GM12878 (cell line): ENCODE measurements at regions not wholly inside any gene's neighbourhood (a gene's known extent, or its start where the extent isn't known, plus 50 kb on each side); places are given as distances from the start of the nearest gene placed in this dataset.

Source experiments
- ATAC-seq: fragments of 200-7000 bp; cut with Tn5 transposase; 3 replicates; pipeline ENCODE4 v1.9.1; 2020; ENCODE audit warnings: mild to moderate bottlenecking, moderate library complexity
- BruUV-seq: library from RNA; stranded (reverse); fragments of 400-500 nt; replicated peaks from 2 replicates; lab custom pipeline; 2021; lab: Mats Ljungman, UMichigan
- CTCF ChIA-PET: fragments of 300-600 bp; sonication (Branson Sonifier 250); formaldehyde crosslinking; extraction: SDS; loops from one replicate; lab custom pipeline; 2021; ENCODE audit warnings: inconsistent platforms; lab: Yijun Ruan, JAX
- POLR2A ChIA-PET: fragments of 350-600 bp; formaldehyde crosslinking; extraction: SDS; loops from one replicate; lab custom pipeline; 2021; ENCODE audit warnings: inconsistent platforms; lab: Charles Lee
- RAD21 ChIA-PET: fragments of 300-600 bp; sonication (Branson Sonifier 250); formaldehyde crosslinking; loops from one replicate; lab custom pipeline; 2023; ENCODE audit warnings: antibody characterized with exemption; ENCODE audit not compliant: unreplicated experiment; lab: Charles Lee
- SMC1A ChIA-PET: fragments of 300-600 bp; sonication (Branson Sonifier 250); formaldehyde crosslinking; loops from one replicate; lab custom pipeline; 2023; ENCODE audit not compliant: unreplicated experiment, uncharacterized antibody; lab: Charles Lee
- DNase-seq: peaks from one replicate; pipeline ENCODE4 v3.0.0-alpha.2; 2011; ENCODE audit warnings: low read depth, low spot score
- FAIRE-seq: peaks from 3 replicates; lab custom pipeline; 2011; peaks lifted over from hg19 to GRCh38; lab: Jason Lieb, UNC
- H2AFZ ChIP-seq: 2 replicates; pipeline ENCODE4 v1.6.0; 2011; ENCODE audit warnings: low read depth, low read length, control low read depth; ENCODE audit not compliant: control insufficient read depth
- H3K27ac ChIP-seq: 2 replicates; pipeline ENCODE4 v1.5.1; 2011; ENCODE audit warnings: control low read depth; ENCODE audit not compliant: control insufficient read depth, insufficient read depth
- H3K27me3 ChIP-seq, 2 experiments: replicated peaks in 1 of 2; 2 replicates each; pipeline versions ENCODE4 v1.6.0 to v1.6.1; 2011; ENCODE audit warnings: low read length in 1 of 2; ENCODE audit not compliant: control insufficient read depth in 2 of 2, insufficient read depth in 2 of 2
- H3K36me3 ChIP-seq, 2 experiments: 2 replicates each; pipeline ENCODE4 v1.5.1; 2011; ENCODE audit warnings: low read length in 1 of 2; ENCODE audit not compliant: control insufficient read depth in 2 of 2, insufficient read depth in 2 of 2
- H3K4me1 ChIP-seq: 2 replicates; pipeline ENCODE4 v1.6.1; 2011; ENCODE audit warnings: mild to moderate bottlenecking, low read length, moderate library complexity, mixed read lengths; ENCODE audit not compliant: control insufficient read depth, insufficient read depth
- H3K4me2 ChIP-seq: 2 replicates; pipeline ENCODE4 v1.6.0; 2011; ENCODE audit warnings: control low read depth; ENCODE audit not compliant: control insufficient read depth, insufficient read depth
- H3K4me3 ChIP-seq: fragments of 200-600 bp; sonication (generic); 2 replicates; pipeline ENCODE4 v1.5.1; 2016
- H3K79me2 ChIP-seq: 2 replicates; pipeline ENCODE4 v1.6.0; 2011; ENCODE audit warnings: low read length; ENCODE audit not compliant: control insufficient read depth, insufficient read depth
- H3K9ac ChIP-seq: 2 replicates; pipeline ENCODE4 v1.8.0; 2011; ENCODE audit warnings: low read length, control low read depth, mixed read lengths; ENCODE audit not compliant: control insufficient read depth, insufficient read depth
- H3K9me3 ChIP-seq: replicated peaks from 3 replicates; pipeline ENCODE4 v1.5.1; 2011; ENCODE audit warnings: mild to moderate bottlenecking, low read length; ENCODE audit not compliant: control insufficient read depth, insufficient read depth
- H4K20me1 ChIP-seq: 2 replicates; pipeline ENCODE4 v1.6.0; 2011; ENCODE audit not compliant: control insufficient read depth, insufficient read depth
- ATF3 ChIP-seq: IDR thresholded peaks from 2 replicates; pipeline ENCODE4 v1.6.1; 2011; ENCODE audit warnings: low read depth, mild to moderate bottlenecking, low read length, moderate library complexity, borderline replicate concordance; ENCODE audit errors: extremely low read depth
- JUNB ChIP-seq: IDR thresholded peaks from 2 replicates; pipeline ENCODE4 v1.6.1; 2016; ENCODE audit warnings: antibody characterized with exemption, mild to moderate bottlenecking
- KDM1A ChIP-seq: fragments of 200-600 bp; sonication (generic); IDR thresholded peaks from 2 replicates; pipeline ENCODE4 v1.6.1; 2016; ENCODE audit warnings: borderline replicate concordance
- PML ChIP-seq: IDR thresholded peaks from 2 replicates; pipeline ENCODE4 v1.6.1; 2012; ENCODE audit warnings: low read length, inconsistent platforms
- SP1 ChIP-seq: IDR thresholded peaks from one replicate; pipeline ENCODE4 v1.6.1; 2011; ENCODE audit warnings: low read depth, low read length
- SPI1 ChIP-seq: IDR thresholded peaks from 2 replicates; pipeline ENCODE4 v1.6.1; 2011; ENCODE audit warnings: low read depth, mild to moderate bottlenecking, low read length, moderate library complexity, borderline replicate concordance; ENCODE audit not compliant: insufficient read depth
- SUPT20H ChIP-seq: IDR thresholded peaks from 2 replicates; pipeline ENCODE4 v1.6.1; 2011; ENCODE audit warnings: low read depth, mild to moderate bottlenecking, low read length, moderate library complexity, borderline replicate concordance; ENCODE audit not compliant: control insufficient read depth
- WGBS: methylation state at CpG from one replicate; pipeline ENCODE4 v1.1.6; 2016; ENCODE audit warnings: low lambda C conversion rate; ENCODE audit not compliant: insufficient replicate concordance, insufficient coverage; ENCODE audit errors: missing lambda C conversion rate; 5-methylcytosine and 5-hydroxymethylcytosine counted together
- in situ Hi-C: fragments of 300-500 bp; cut with MboI; formaldehyde crosslinking; loops from 9 replicates; pipeline ENCODE4 v1.14.3; 2018; ENCODE audit warnings: mixed read lengths
- intact Hi-C: fragments of 100-400 bp; cut with micrococcal nuclease; formaldehyde crosslinking; loops from one replicate; pipeline ENCODE4 v1.14.2; 2022; ENCODE audit not compliant: unreplicated experiment
- TF ChIP-seq, protein P1 (sequence below): fragments of 450-650 bp; IDR thresholded peaks from 2 replicates; pipeline ENCODE4 v1.6.1; 2016; ENCODE audit warnings: mild to moderate bottlenecking
- TF ChIP-seq, protein P2 (sequence below): fragments of 450-650 bp; IDR thresholded peaks from 2 replicates; pipeline ENCODE4 v1.6.1; 2014; ENCODE audit warnings: mild to moderate bottlenecking

DNA sequence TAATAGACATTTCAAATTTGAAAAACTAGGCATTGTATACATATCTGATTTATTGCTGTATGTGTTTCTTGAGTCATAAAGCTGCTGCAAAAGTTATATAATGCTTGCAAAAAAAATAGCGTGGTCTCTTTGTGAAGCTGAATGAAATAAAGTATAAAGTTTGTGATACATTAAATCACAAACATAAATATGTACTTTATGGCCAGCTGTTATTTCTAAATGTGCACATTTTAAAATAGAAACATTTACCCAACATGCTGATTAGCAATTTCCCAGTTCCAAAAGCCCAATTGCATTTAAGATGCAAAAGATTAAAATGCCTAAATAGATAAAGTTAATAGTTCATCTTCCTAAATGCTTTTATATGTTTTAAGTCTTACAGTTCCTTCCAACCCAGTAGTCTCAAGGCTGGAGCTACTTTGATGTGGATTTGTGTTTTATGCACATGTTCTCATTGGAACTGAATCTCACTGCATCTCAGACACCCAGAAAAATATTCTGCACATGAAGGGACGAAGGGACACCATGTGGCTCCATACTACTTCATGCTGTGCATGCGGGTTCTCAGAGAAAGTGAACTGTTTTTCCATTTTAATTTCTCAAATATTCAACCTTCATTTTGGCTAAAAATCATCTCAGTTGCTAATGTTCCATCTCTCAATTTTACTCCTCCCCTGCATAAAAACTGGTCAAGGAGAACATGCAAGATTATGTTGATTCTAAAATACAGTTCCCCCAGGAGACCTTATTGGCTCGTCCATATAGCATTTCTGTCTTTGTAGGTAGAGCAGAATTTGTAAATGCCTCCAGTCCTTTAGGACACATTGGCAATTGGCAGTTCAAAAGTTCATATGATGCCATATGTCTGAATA lies 304.6 kb downstream of the MTX2 start:
- Histone ChIP-seq H3K27me3 (no peaks in the 10 kb centered on the region; a peak in 1 of 4 replicates), H3K9me3 (no peaks in the 10 kb centered on the region), H3K4me3 (no peak overlapping the region), H3K4me2 (no peak overlapping the region), H3K9ac (no peak overlapping the region), H2AFZ (no peak overlapping the region), H3K36me3 (no peaks in the 10 kb centered on the region), H3K79me2 (no peaks in the 10 kb centered on the region), H3K4me1 (no peaks in the 10 kb centered on the region), H4K20me1 (no peaks in the 10 kb centered on the region), H3K27ac (no peak overlapping the region)
- ChIA-PET CTCF (interaction anchor here (0.9 to 2.5 kb wide), 7 partner anchors 10 to 433 kb away, joined by 3 to 7 read pairs (median 5); no protein-coding TSS in a partner anchor), SMC1A (interaction anchor here (0.8 to 1.9 kb wide), 3 partner anchors 13 to 78 kb away, joined by 3 to 5 read pairs (median 3); no protein-coding TSS in a partner anchor), POLR2A (interaction anchor here (0.5 kb wide), 1 partner anchor 60 kb away, joined by 7 read pairs; no protein-coding TSS in a partner anchor), RAD21 (interaction anchor here (1.0 kb wide), 1 partner anchor 19 kb away, joined by 3 read pairs; no protein-coding TSS in a partner anchor)
- FAIRE-seq, result no peak
- BruUV-seq, result no TSS peak
- no peak for TF ChIP-seq SP1
- 19% methylated on average over 4 of the region's 4 CpGs for WGBS
- intact Hi-C loops (no loop called here), in situ Hi-C loops (no loop called here)
- no peak for ATAC-seq
- no peak for DNase-seq

GRCh38 chr2:176574484-176575236 lies 305.4 kb downstream of the MTX2 start:
- Histone ChIP-seq H3K9ac (no peak overlapping the region), H4K20me1 (no peaks in the 10 kb centered on the region), H3K4me2 (no peak overlapping the region), H3K4me3 (no peak overlapping the region), H3K79me2 (no peaks in the 10 kb centered on the region), H3K4me1 (no peaks in the 10 kb centered on the region), H3K9me3 (no peaks in the 10 kb centered on the region), H3K27ac (no peak overlapping the region), H3K27me3 (no peaks in the 10 kb centered on the region; a peak in 1 of 4 replicates), H2AFZ (no peak overlapping the region), H3K36me3 (no peaks in the 10 kb centered on the region)
- FAIRE-seq, result no peak
- no peak for DNase-seq
- 30% methylated on average over 9 of the region's 9 CpGs for WGBS
- CTCF ChIA-PET, result interaction anchor here (1.2 to 2.5 kb wide), 4 partner anchors 11 to 434 kb away, joined by 3 to 6 read pairs (median 6); no protein-coding TSS in a partner anchor
- SMC1A ChIA-PET, result interaction anchor here (1.0 kb wide), 1 partner anchor 568 kb away, joined by 3 read pairs; no protein-coding TSS in a partner anchor
- intact Hi-C loops, result no loop called here
- RAD21 ChIA-PET, result no interaction called here
- ATAC-seq, result no peak
- POLR2A ChIA-PET, result no interaction called here
- in situ Hi-C loops, result no loop called here
- BruUV-seq, result no TSS peak
- TF ChIP-seq SPI1, result no peak
- no peak for TF ChIP-seq ATF3
- TF ChIP-seq, protein P1, sequence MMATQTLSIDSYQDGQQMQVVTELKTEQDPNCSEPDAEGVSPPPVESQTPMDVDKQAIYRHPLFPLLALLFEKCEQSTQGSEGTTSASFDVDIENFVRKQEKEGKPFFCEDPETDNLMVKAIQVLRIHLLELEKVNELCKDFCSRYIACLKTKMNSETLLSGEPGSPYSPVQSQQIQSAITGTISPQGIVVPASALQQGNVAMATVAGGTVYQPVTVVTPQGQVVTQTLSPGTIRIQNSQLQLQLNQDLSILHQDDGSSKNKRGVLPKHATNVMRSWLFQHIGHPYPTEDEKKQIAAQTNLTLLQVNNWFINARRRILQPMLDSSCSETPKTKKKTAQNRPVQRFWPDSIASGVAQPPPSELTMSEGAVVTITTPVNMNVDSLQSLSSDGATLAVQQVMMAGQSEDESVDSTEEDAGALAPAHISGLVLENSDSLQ, result no peak
- TF ChIP-seq JUNB, result no peak
- no peak for TF ChIP-seq KDM1A
- TF ChIP-seq, protein P2, sequence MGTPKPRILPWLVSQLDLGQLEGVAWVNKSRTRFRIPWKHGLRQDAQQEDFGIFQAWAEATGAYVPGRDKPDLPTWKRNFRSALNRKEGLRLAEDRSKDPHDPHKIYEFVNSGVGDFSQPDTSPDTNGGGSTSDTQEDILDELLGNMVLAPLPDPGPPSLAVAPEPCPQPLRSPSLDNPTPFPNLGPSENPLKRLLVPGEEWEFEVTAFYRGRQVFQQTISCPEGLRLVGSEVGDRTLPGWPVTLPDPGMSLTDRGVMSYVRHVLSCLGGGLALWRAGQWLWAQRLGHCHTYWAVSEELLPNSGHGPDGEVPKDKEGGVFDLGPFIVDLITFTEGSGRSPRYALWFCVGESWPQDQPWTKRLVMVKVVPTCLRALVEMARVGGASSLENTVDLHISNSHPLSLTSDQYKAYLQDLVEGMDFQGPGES, result no peak
- no peak for TF ChIP-seq SUPT20H
- no peak for TF ChIP-seq PML
